ENCODE measurements at regions not wholly inside any gene's neighbourhood (a gene's known extent, or its start where the extent isn't known, plus 50 kb on each side); places are given as distances from the start of the nearest gene placed in this dataset.
"Not testable (repeated sequence)": the region's sequence is repeated elsewhere in the genome, so short reads cannot be mapped to it uniquely, and the experiment has no call there.

DNA sequence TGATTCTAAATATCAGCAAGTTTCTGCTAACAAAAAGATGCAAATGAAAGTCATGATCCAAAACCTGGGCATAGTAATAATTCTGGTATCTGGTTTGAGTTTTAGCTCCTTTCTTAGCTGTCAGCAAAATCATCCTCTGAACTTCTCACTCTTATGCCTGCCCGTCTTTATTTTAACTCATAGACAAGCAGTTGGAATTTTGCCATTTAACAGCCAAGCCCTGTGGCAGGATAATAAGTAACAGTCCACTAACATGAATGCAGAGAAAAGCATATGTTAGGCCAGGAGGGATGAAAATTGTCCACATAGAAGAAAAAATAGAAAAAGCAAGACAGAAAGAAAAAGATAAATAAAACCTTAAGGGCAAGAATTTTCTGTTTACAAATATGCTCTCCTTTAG, 170.0 kb upstream of the LAMA2 start:
- peak; percentile 42 for DNase-seq (ENCODE audit: extremely low read depth, low read depth)
- H3K4me3 ChIP-seq (replicated peaks; ENCODE audit: low read depth, low read length), result no peak overlapping the region
- TF ChIP-seq, protein P1, sequence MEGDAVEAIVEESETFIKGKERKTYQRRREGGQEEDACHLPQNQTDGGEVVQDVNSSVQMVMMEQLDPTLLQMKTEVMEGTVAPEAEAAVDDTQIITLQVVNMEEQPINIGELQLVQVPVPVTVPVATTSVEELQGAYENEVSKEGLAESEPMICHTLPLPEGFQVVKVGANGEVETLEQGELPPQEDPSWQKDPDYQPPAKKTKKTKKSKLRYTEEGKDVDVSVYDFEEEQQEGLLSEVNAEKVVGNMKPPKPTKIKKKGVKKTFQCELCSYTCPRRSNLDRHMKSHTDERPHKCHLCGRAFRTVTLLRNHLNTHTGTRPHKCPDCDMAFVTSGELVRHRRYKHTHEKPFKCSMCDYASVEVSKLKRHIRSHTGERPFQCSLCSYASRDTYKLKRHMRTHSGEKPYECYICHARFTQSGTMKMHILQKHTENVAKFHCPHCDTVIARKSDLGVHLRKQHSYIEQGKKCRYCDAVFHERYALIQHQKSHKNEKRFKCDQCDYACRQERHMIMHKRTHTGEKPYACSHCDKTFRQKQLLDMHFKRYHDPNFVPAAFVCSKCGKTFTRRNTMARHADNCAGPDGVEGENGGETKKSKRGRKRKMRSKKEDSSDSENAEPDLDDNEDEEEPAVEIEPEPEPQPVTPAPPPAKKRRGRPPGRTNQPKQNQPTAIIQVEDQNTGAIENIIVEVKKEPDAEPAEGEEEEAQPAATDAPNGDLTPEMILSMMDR (IDR thresholded peaks at IDR 0.05; ENCODE audit: low read depth, low read length, missing control alignments), result no peak

DNA sequence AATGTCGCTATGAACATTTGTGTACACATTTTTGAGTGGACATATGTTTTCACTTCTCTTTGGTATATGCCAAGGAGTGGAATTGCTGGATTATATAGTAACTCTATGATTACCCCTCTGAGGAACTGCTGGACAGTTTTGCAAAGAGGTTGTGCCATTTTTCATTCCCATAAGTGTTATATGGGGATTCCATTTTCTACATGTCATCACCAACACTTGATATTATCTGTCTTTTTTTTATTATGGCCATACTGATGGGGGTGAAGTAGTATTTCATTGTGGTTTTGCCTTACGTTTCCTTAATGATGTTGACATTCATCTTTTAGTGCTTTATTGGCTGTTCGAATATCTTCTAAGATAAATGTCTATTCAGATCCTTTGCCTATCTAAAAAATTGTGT, 171.8 kb upstream of the LAMA2 start:
- DNase-seq (ENCODE audit: extremely low read depth, low read depth), result no peak
- no peak overlapping the region for H3K4me3 ChIP-seq (replicated peaks; ENCODE audit: low read depth, low read length)
- TF ChIP-seq, protein P1 (IDR thresholded peaks at IDR 0.05; ENCODE audit: low read depth, low read length, missing control alignments), result no peak

DNA sequence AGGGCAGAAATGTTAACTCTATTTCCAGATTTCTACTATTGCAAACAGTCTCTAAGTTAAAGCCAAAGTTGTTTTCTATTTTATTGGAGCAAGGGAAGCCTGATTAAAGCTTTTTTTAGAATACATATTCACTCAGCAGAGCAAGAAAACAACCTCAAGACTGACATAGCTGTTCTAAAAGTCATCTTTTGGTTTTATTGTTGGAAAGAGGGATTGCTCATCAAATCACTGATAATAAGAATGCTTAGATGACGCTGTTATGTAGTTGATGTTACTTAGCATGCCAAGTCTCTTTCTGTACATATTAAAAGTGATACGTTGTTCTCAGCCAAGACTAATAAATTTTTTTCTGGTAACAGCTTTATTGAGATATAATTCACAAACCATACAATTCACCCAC, 172.6 kb upstream of the LAMA2 start:
- no peak overlapping the region for H3K4me3 ChIP-seq (replicated peaks; ENCODE audit: low read depth, low read length)
- DNase-seq (ENCODE audit: extremely low read depth, low read depth), result no peak
- TF ChIP-seq, protein P1 (IDR thresholded peaks at IDR 0.05; ENCODE audit: low read depth, low read length, missing control alignments), result no peak

DNA sequence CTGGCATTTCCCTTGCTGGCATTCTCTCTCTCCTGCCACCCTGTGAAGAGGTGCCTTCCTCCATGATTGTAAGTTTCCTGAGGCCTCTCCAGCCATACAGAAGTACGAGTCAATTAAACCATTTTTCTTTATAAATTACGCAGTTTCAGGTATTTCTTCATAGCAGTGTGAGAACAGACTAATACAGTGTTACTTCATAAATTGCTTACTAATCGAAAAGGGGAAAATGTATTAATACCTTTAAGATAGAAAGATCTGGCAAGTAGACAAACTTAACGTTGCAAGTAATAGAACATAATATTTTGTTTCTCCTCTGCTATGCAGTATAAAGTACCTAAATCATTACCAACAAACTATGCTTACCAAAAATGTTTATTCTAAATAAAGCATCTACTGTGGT, 178.3 kb upstream of the LAMA2 start:
- no peak overlapping the region for H3K4me3 ChIP-seq (replicated peaks; ENCODE audit: low read depth, low read length)
- DNase-seq (ENCODE audit: extremely low read depth, low read depth), result no peak
- TF ChIP-seq, protein P1 (IDR thresholded peaks at IDR 0.05; ENCODE audit: low read depth, low read length, missing control alignments), result no peak

DNA sequence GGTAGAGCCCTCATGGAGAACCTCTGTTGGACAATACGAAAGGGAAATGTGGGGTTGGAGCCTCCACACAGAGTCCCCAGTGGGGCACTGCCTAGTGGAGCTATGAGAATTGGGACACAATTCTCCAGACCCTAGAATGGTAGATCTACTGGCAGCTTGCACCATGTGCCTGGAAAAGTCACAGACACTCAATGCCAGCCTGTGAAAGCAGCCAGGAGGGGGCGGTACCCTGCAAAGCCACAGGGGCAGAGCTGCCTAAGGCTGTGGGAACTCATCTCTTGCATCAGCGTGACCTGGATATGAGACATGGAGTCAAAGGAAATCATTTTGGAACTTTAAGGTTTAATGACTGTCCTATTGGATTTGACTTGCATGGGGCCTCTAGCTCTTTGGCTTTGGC, 179.1 kb upstream of the LAMA2 start:
- not testable (repeated sequence) for H3K4me3 ChIP-seq (replicated peaks; ENCODE audit: low read depth, low read length); DNase-seq (ENCODE audit: extremely low read depth, low read depth)

DNA sequence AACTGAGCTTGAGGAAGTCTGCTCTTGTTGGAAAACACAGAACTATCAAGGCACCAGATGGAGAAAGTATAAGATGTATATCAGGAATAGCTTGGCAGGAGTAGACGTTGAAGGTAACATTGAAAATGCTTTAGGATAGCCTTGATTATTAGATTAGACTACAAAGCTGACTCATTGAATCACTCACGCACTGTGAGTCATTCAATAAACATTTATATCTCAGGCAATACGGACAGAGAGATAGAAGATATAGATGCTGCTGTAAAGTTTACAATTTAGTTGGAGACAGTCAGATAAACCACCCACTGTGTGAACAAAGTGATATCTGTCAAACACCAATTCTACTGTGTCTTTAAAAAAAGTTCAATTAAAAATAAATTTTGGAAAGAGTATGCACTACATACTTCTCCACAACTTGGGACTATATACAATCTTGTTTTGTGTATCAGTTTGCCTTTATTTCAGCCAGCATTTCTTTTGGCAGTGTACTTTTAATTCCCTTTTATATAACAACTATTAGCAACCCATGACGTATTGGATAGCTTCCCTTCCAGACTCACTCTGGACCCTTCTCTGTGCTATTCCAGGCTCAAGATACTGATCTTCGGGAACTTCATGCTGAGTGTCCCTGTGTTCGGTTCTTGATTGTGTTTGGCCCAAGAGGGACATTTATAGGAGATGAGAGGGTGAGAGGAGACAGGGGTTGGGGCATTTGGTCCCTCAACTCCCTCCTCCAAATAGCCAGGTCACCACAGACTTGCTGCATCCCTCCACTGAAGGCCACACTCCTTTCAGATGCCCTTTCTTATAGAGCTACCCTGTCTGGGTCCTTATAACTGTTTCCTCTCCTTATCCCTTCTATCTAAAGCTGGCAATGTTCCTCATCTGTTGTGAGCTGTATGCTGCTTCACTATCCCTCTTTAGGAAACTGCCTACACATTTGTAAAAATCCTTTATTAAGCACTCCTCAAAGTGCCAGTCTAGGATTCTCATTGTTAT, 176.6 kb upstream of the PTPRK start:
- TF ChIP-seq, protein P1 (IDR thresholded peaks at IDR 0.05; ENCODE audit: low read depth, low read length, missing control alignments), result no peak
- no peak overlapping the region for H3K4me3 ChIP-seq (replicated peaks; ENCODE audit: low read depth, low read length)
- DNase-seq (ENCODE audit: extremely low read depth, low read depth), result no peak

DNA sequence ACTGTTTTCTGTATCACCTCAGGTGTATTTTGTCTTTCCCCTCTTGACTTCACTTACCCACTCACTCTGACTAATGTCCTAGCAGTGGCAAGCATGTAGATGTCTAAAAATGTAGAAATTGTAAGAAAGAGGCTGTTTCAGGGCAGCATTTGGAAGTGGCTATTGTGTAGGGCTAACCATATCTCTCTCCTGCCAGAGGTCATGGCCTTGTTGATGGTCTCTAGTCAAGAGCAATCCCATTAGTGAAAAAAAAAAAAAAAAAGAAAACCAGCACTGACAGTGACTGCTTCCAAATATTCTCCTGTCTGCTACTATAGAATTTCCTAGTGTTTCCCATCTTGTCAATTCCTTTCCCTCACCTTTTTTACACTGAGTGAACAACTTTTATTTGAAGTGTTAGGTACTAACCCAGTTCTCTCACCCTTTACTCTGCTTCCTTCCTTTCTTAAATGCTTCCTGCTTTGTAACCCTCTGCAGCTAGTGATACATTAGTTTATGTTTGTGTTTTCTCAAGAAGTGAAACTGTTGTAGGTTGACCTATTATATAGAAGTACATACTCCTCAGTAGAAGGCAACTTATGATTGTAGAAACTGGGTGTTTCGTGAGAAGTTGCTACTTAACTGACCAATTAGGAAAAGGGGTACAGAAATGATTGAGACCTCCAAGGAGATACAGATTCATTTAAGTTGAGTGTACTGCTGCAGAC, 174.1 kb upstream of the PTPRK start:
- TF ChIP-seq, protein P1 (IDR thresholded peaks at IDR 0.05; ENCODE audit: low read depth, low read length, missing control alignments), result no peak
- DNase-seq (ENCODE audit: extremely low read depth, low read depth), result no peak
- H3K4me3 ChIP-seq (replicated peaks; ENCODE audit: low read depth, low read length), result no peak overlapping the region
